ENCODE measurements at regions not wholly inside any gene's neighbourhood (a gene's known extent, or its start where the extent isn't known, plus 50 kb on each side); places are given as distances from the start of the nearest gene placed in this dataset.
"Not testable (repeated sequence)": the region's sequence is repeated elsewhere in the genome, so short reads cannot be mapped to it uniquely, and the experiment has no call there.

GRCh38 chr12:25695574-25695973 is 142.5 kb upstream of the LMNTD1 start:
- no peak overlapping the region for H3K27ac ChIP-seq
- no peaks in the 10 kb centered on the region for H3K27me3 ChIP-seq
- no peak overlapping the region for H3K4me3 ChIP-seq
- TF ChIP-seq, protein P1, sequence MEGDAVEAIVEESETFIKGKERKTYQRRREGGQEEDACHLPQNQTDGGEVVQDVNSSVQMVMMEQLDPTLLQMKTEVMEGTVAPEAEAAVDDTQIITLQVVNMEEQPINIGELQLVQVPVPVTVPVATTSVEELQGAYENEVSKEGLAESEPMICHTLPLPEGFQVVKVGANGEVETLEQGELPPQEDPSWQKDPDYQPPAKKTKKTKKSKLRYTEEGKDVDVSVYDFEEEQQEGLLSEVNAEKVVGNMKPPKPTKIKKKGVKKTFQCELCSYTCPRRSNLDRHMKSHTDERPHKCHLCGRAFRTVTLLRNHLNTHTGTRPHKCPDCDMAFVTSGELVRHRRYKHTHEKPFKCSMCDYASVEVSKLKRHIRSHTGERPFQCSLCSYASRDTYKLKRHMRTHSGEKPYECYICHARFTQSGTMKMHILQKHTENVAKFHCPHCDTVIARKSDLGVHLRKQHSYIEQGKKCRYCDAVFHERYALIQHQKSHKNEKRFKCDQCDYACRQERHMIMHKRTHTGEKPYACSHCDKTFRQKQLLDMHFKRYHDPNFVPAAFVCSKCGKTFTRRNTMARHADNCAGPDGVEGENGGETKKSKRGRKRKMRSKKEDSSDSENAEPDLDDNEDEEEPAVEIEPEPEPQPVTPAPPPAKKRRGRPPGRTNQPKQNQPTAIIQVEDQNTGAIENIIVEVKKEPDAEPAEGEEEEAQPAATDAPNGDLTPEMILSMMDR (IDR thresholded peaks at IDR 0.05), result no peak
- H3K4me1 ChIP-seq, result no peaks in the 10 kb centered on the region
- DNase-seq (ENCODE audit: low spot score), result no peak
- no peaks in the 10 kb centered on the region for H3K36me3 ChIP-seq
- H3K9me3 ChIP-seq, result peaks cover 0 to 8% of the 10 kb centered on the region in 2 donors

- H3K27me3 ChIP-seq, result no peaks in the 10 kb centered on the region
- DNase-seq (ENCODE audit: low spot score), result no peak
- TF ChIP-seq, protein P1 (IDR thresholded peaks at IDR 0.05), result no peak
- H3K9me3 ChIP-seq, result peaks cover 0 to 8% of the 10 kb centered on the region in 2 donors
- no peaks in the 10 kb centered on the region for H3K4me1 ChIP-seq
- no peaks in the 10 kb centered on the region for H3K36me3 ChIP-seq
- H3K27ac ChIP-seq, result no peak overlapping the region
- no peak overlapping the region for H3K4me3 ChIP-seq
Observed at GRCh38 chr12:25698772-25699171, 145.7 kb upstream of the LMNTD1 start.

GRCh38 chr12:25699454-25699853 is 146.4 kb upstream of the LMNTD1 start:
- Histone ChIP-seq H3K4me1 (no peaks in the 10 kb centered on the region), H3K27ac (no peak overlapping the region), H3K36me3 (no peaks in the 10 kb centered on the region), H3K27me3 (no peaks in the 10 kb centered on the region), H3K9me3 (peaks cover 0 to 8% of the 10 kb centered on the region in 2 donors), H3K4me3 (no peak overlapping the region)
- DNase-seq (ENCODE audit: low spot score), result no peak
- TF ChIP-seq, protein P1 (IDR thresholded peaks at IDR 0.05), result no peak

DNA sequence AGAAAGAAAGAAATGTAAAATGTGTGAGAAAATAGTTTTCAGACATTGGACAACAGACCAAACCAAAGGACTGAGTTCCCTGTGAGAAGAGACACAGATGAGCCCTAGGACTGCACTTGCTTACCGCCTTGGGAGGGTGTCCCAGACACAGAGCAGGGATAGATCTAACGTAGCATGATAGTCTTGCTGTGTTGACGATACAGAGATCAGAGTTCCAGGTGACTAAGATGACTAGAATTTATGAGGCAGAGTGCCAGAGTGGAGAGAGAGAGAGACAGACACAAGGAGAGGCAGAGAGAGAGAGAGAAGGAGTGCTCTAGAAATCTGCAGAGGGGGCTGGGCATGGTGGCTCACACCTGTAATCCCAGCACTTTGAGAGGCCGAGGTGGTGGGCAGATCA is 148.2 kb upstream of the LMNTD1 start:
- Histone ChIP-seq H3K27ac (no peak overlapping the region), H3K36me3 (no peaks in the 10 kb centered on the region), H3K9me3 (peaks cover 0 to 9% of the 10 kb centered on the region in 2 donors), H3K4me1 (no peaks in the 10 kb centered on the region), H3K27me3 (no peaks in the 10 kb centered on the region), H3K4me3 (no peak overlapping the region)
- no peak for DNase-seq (ENCODE audit: low spot score)
- TF ChIP-seq, protein P1 (IDR thresholded peaks at IDR 0.05), result no peak

DNA sequence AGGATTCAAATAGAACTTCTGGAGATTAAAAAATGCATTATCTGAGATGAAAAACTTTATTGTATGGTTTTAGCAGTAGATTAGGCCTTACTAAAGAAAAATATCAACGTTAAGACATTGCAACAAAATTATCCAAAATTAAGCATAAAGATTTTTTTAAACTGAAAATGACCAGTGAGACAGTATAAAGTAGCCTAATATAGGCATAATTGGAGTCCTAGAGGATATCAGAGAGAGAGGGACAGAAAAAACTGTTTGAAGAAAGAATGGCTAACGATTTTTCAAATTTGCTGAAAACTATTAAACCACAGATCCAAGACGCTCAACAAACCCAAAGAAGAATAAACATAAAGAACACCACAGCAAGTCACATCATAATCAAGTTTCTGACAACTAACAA is 149.5 kb upstream of the LMNTD1 start:
- no peaks in the 10 kb centered on the region for H3K36me3 ChIP-seq
- no peaks in the 10 kb centered on the region for H3K4me1 ChIP-seq
- TF ChIP-seq, protein P1 (IDR thresholded peaks at IDR 0.05), result no peak
- H3K27ac ChIP-seq, result no peak overlapping the region
- DNase-seq (ENCODE audit: low spot score), result no peak
- H3K4me3 ChIP-seq, result no peak overlapping the region
- H3K27me3 ChIP-seq, result no peaks in the 10 kb centered on the region
- peaks cover 0 to 9% of the 10 kb centered on the region in 2 donors for H3K9me3 ChIP-seq

- Histone ChIP-seq H3K4me3 (no peak overlapping the region), H3K9me3 (peaks cover 0 to 9% of the 10 kb centered on the region in 2 donors), H3K36me3 (no peaks in the 10 kb centered on the region), H3K4me1 (no peaks in the 10 kb centered on the region), H3K27ac (no peak overlapping the region), H3K27me3 (no peaks in the 10 kb centered on the region)
- no peak for DNase-seq (ENCODE audit: low spot score)
- TF ChIP-seq, protein P1 (IDR thresholded peaks at IDR 0.05), result no peak
Observed at GRCh38 chr12:25705261-25705660, 152.2 kb upstream of the LMNTD1 start.

- H3K36me3 ChIP-seq; H3K27ac ChIP-seq; H3K4me1 ChIP-seq; H3K4me3 ChIP-seq; H3K27me3 ChIP-seq; DNase-seq (ENCODE audit: low spot score): not testable (repeated sequence)
- peaks cover 0 to 19% of the 10 kb centered on the region in 2 donors for H3K9me3 ChIP-seq
Observed at GRCh38 chr12:25706646-25707045, 153.6 kb upstream of the LMNTD1 start.
